GM21786 (cell line): ENCODE measurements at regions not wholly inside any gene's neighbourhood (a gene's known extent, or its start where the extent isn't known, plus 50 kb on each side); places are given as distances from the start of the nearest gene placed in this dataset.
"Not testable (repeated sequence)": the region's sequence is repeated elsewhere in the genome, so short reads cannot be mapped to it uniquely, and the experiment has no call there.

Source experiments
- ATAC-seq: cut with Tn5 transposase; IDR thresholded peaks from one replicate; pipeline ENCODE4 v1.9.1; 2021; ENCODE audit not compliant: unreplicated experiment

GRCh38 chr12:46628176-46628575 lies 197.6 kb downstream of the SLC38A4 start:
- no peak for ATAC-seq

GRCh38 chr12:46627686-46628085 lies 198.1 kb downstream of the SLC38A4 start:
- ATAC-seq: no peak

- not testable (repeated sequence) for ATAC-seq
Observed at GRCh38 chr12:46619474-46619873, 206.3 kb downstream of the SLC38A4 start.

GRCh38 chr12:46617737-46618136 lies 208.1 kb downstream of the SLC38A4 start:
- not testable (repeated sequence) for ATAC-seq

GRCh38 chr12:46617167-46617566 lies 208.6 kb downstream of the SLC38A4 start:
- ATAC-seq: no peak

- no peak for ATAC-seq
Observed at GRCh38 chr12:46610754-46611153, 215.0 kb downstream of the SLC38A4 start.

GRCh38 chr12:46609674-46610073 lies 216.1 kb downstream of the SLC38A4 start:
- no peak for ATAC-seq

GRCh38 chr12:46609273-46609623 lies 216.5 kb downstream of the SLC38A4 start:
- ATAC-seq: no peak

GRCh38 chr12:46608431-46609272 lies 217.1 kb downstream of the SLC38A4 start:
- ATAC-seq: no peak

- no peak for ATAC-seq
Observed at GRCh38 chr12:46604684-46605083, 221.1 kb downstream of the SLC38A4 start.

GRCh38 chr12:46603776-46604456 lies 221.9 kb downstream of the SLC38A4 start:
- ATAC-seq: no peak

- no peak for ATAC-seq
Observed at GRCh38 chr12:46602474-46602873, 223.3 kb downstream of the SLC38A4 start.

GRCh38 chr12:46590991-46591703 lies 218.6 kb upstream of the SLC38A2 start:
- no peak for ATAC-seq

- no peak for ATAC-seq
Observed at GRCh38 chr12:46585854-46586621, 213.5 kb upstream of the SLC38A2 start.

GRCh38 chr12:46584098-46584497 lies 211.5 kb upstream of the SLC38A2 start:
- ATAC-seq: not testable (repeated sequence)

- ATAC-seq: not testable (repeated sequence)
Observed at GRCh38 chr12:46581990-46582389, 209.4 kb upstream of the SLC38A2 start.

- ATAC-seq: no peak
Observed at GRCh38 chr12:46580445-46580844, 207.9 kb upstream of the SLC38A2 start.

- no peak for ATAC-seq
Observed at GRCh38 chr12:46579474-46579873, 206.9 kb upstream of the SLC38A2 start.

- no peak for ATAC-seq
Observed at GRCh38 chr12:46578190-46578982, 205.8 kb upstream of the SLC38A2 start.
